Calu3 (cell line): ENCODE measurements at regions not wholly inside any gene's neighbourhood (a gene's known extent, or its start where the extent isn't known, plus 50 kb on each side); places are given as distances from the start of the nearest gene placed in this dataset.

Experiments
- BruUV-seq: library from RNA; stranded (reverse); fragments of 400-500 nt; replicated peaks from 2 replicates; lab custom pipeline; 2021; lab: Mats Ljungman, UMichigan
- CTCF ChIA-PET: fragments of 300-600 bp; sonication (Branson Sonifier 250); formaldehyde crosslinking; loops from one replicate; lab custom pipeline; 2022; ENCODE audit warnings: antibody characterized with exemption; lab: Charles Lee
- DNase-seq: peaks from one replicate; pipeline ENCODE4 v3.0.0; 2022
- H3K27ac Mint-ChIP-seq: one replicate; pipeline ENCODE4 v1.8.0; 2022; ENCODE audit warnings: mixed read lengths; ENCODE audit not compliant: unreplicated experiment
- H3K27me3 Mint-ChIP-seq: one replicate; pipeline ENCODE4 v1.8.0; 2022; ENCODE audit warnings: mixed read lengths; ENCODE audit not compliant: unreplicated experiment
- H3K36me3 Mint-ChIP-seq: one replicate; pipeline ENCODE4 v1.8.0; 2022; ENCODE audit warnings: mild to moderate bottlenecking, moderate library complexity, mixed read lengths; ENCODE audit not compliant: insufficient read depth, unreplicated experiment
- H3K4me1 Mint-ChIP-seq: one replicate; pipeline ENCODE4 v1.8.0; 2022; ENCODE audit warnings: mild to moderate bottlenecking, low read depth, mixed read lengths; ENCODE audit not compliant: unreplicated experiment
- H3K4me3 Mint-ChIP-seq: one replicate; pipeline ENCODE4 v1.8.0; 2022; ENCODE audit warnings: mild to moderate bottlenecking, low read depth, moderate library complexity, mixed read lengths; ENCODE audit not compliant: unreplicated experiment
- H3K9me3 Mint-ChIP-seq: one replicate; pipeline ENCODE4 v1.8.0; 2022; ENCODE audit warnings: low read depth, mixed read lengths; ENCODE audit not compliant: unreplicated experiment
- CTCF ChIP-seq: fragments of 200-600 bp; IDR thresholded peaks from one replicate; pipeline ENCODE4 v1.8.0; 2022; ENCODE audit warnings: antibody characterized with exemption; ENCODE audit not compliant: unreplicated experiment
- intact Hi-C: fragments of 100-400 bp; cut with micrococcal nuclease; formaldehyde crosslinking; loops from one replicate; pipeline ENCODE4 v1.10.0; 2022; ENCODE audit not compliant: unreplicated experiment

- BruUV-seq, result no TSS peak
- H3K9me3 Mint-ChIP-seq, result peaks cover 2% of the 10 kb centered on the region
- H3K36me3 Mint-ChIP-seq, result no peaks in the 10 kb centered on the region
- H3K27me3 Mint-ChIP-seq, result no peaks in the 10 kb centered on the region
- no peak for DNase-seq
- no peaks in the 10 kb centered on the region for H3K4me1 Mint-ChIP-seq
- CTCF ChIA-PET, result no interaction called here
- H3K27ac Mint-ChIP-seq, result no peak overlapping the region
- H3K4me3 Mint-ChIP-seq, result no peak overlapping the region
- intact Hi-C loops, result no loop called here
- no peak for TF ChIP-seq CTCF
Observed at GRCh38 chr3:81033684-81034083, 727.8 kb downstream of the GBE1 start.

GRCh38 chr3:81033185-81033584, 728.3 kb downstream of the GBE1 start:
- CTCF ChIA-PET, result no interaction called here
- no peak for TF ChIP-seq CTCF

GRCh38 chr3:81029861-81030260, 731.6 kb downstream of the GBE1 start:
- Mint-ChIP-seq H3K36me3 (no peaks in the 10 kb centered on the region), H3K27me3 (no peaks in the 10 kb centered on the region), H3K4me3 (no peak overlapping the region), H3K4me1 (no peaks in the 10 kb centered on the region), H3K27ac (no peak overlapping the region), H3K9me3 (peaks cover 2% of the 10 kb centered on the region)
- CTCF ChIA-PET, result no interaction called here
- no TSS peak for BruUV-seq
- no peak for DNase-seq
- no peak for TF ChIP-seq CTCF
- intact Hi-C loops, result no loop called here

More at GRCh38 chr3:81033185-81033584, 728.3 kb downstream of the GBE1 start:
- no peak overlapping the region for H3K4me3 Mint-ChIP-seq
- no peak for DNase-seq
- intact Hi-C loops, result no loop called here
- no TSS peak for BruUV-seq
- H3K27me3 Mint-ChIP-seq, result no peaks in the 10 kb centered on the region
- no peaks in the 10 kb centered on the region for H3K36me3 Mint-ChIP-seq
- H3K27ac Mint-ChIP-seq, result no peak overlapping the region
- H3K9me3 Mint-ChIP-seq, result peaks cover 2% of the 10 kb centered on the region
- H3K4me1 Mint-ChIP-seq, result no peaks in the 10 kb centered on the region

GRCh38 chr3:81027344-81027743, 734.1 kb downstream of the GBE1 start:
- intact Hi-C loops, result no loop called here
- H3K36me3 Mint-ChIP-seq, result no peaks in the 10 kb centered on the region
- H3K4me3 Mint-ChIP-seq, result no peak overlapping the region
- H3K27me3 Mint-ChIP-seq, result no peaks in the 10 kb centered on the region
- H3K4me1 Mint-ChIP-seq, result no peaks in the 10 kb centered on the region
- no TSS peak for BruUV-seq
- CTCF ChIA-PET, result no interaction called here
- DNase-seq, result no peak
- peaks cover 2% of the 10 kb centered on the region for H3K9me3 Mint-ChIP-seq
- TF ChIP-seq CTCF, result no peak
- no peak overlapping the region for H3K27ac Mint-ChIP-seq

GRCh38 chr3:81024560-81024959, 736.9 kb downstream of the GBE1 start:
- H3K4me3 Mint-ChIP-seq, result no peak overlapping the region
- no peaks in the 10 kb centered on the region for H3K36me3 Mint-ChIP-seq
- no peak for TF ChIP-seq CTCF
- CTCF ChIA-PET, result no interaction called here
- H3K4me1 Mint-ChIP-seq, result no peaks in the 10 kb centered on the region
- no peak overlapping the region for H3K27ac Mint-ChIP-seq
- no TSS peak for BruUV-seq
- DNase-seq, result no peak
- intact Hi-C loops, result no loop called here
- no peaks in the 10 kb centered on the region for H3K27me3 Mint-ChIP-seq
- peaks cover 2% of the 10 kb centered on the region for H3K9me3 Mint-ChIP-seq
